ENCODE measurements at regions not wholly inside any gene's neighbourhood (a gene's known extent, or its start where the extent isn't known, plus 50 kb on each side); places are given as distances from the start of the nearest gene placed in this dataset.

DNA sequence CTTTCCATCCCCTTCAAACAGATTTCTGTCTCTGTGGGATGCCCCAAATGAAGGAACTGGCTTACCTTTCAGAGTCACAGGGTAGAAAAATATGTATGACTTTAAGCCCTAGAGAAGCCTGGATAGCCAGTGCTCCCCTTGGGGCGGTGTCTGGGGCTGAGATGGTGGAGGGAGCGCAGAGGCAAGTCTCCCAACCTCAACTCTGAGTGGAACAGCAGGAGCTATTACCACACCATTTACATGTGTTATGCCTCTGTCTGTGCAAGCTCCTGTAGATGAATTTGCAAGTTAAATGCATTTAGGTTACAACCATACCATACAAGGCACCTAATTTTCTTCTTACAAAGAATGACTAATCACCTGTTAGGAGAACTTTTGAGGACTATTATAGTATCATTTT, 50.4 kb upstream of the CLMN start:
- Histone ChIP-seq H3K4me3 (ENCODE audit: insufficient read depth, low read depth, low read length) (no peak overlapping the region), H3K27me3 (ENCODE audit: control insufficient read depth, insufficient read depth, low read length, poor library complexity, severe bottlenecking) (no peaks in the 10 kb centered on the region), H3K4me1 (ENCODE audit: control insufficient read depth, insufficient read depth, low read length) (no peaks in the 10 kb centered on the region), H3K27ac (ENCODE audit: insufficient read depth, low read depth, low read length, poor library complexity, severe bottlenecking) (no peak overlapping the region), H3K9me3 (ENCODE audit: control insufficient read depth, low read length) (no peaks in the 10 kb centered on the region), H3K36me3 (ENCODE audit: control insufficient read depth, insufficient read depth, low read length) (no peaks in the 10 kb centered on the region)
- 65 to 74% methylated on average over 2 of the region's 2 CpGs for WGBS, 2 experiments

All from ectodermal cell (in vitro differentiated cells).